Esophagus squamous epithelium (tissue), 5 donors: ENCODE measurements at regions not wholly inside any gene's neighbourhood (a gene's known extent, or its start where the extent isn't known, plus 50 kb on each side); places are given as distances from the start of the nearest gene placed in this dataset.
"Not testable (repeated sequence)": the region's sequence is repeated elsewhere in the genome, so short reads cannot be mapped to it uniquely, and the experiment has no call there.

ENCODE experiments used
- DNase-seq: peaks from one replicate; lab custom pipeline; 2025; lab: John Stamatoyannopoulos, UW
- H3K27ac ChIP-seq, 4 donors: fragments of 200-600 bp; sonication (generic); one replicate each; pipeline ENCODE4 v1.5.1; 2016 to 2019; ENCODE audit warnings: mild to moderate bottlenecking in 1 of 4
- H3K27me3 ChIP-seq, 4 donors: fragments of 200-600 bp; sonication (generic); 1 replicate in 3 of 4; 2 replicates in 1 of 4; pipeline versions ENCODE4 v1.5.1 to v1.6.0; 2017 to 2021; ENCODE audit warnings: antibody characterized with exemption in 1 of 4
- H3K36me3 ChIP-seq, 3 donors: fragments of 200-600 bp; sonication (generic); one replicate each; pipeline ENCODE4 v1.5.1; 2016 to 2019
- H3K4me1 ChIP-seq, 3 donors: fragments of 200-600 bp; sonication (generic); one replicate each; pipeline ENCODE4 v1.5.1; 2017 to 2019
- H3K4me3 ChIP-seq, 4 donors: fragments of 200-600 bp; sonication (generic); 1 replicate in 3 of 4; 2 replicates in 1 of 4; pipeline ENCODE4 v1.5.1; 2016 to 2019; ENCODE audit warnings: mild to moderate bottlenecking in 2 of 4, moderate library complexity in 1 of 4
- H3K9me3 ChIP-seq, 3 donors: fragments of 200-600 bp; sonication (generic); one replicate each; pipeline ENCODE4 v1.5.1; 2016 to 2019
- CTCF ChIP-seq, 6 experiments: fragments of 450-650 bp in 4 of 6; fragments of 200-600 bp in 2 of 6; sonication (generic) in 2 of 6; IDR thresholded peaks; one replicate each; pipeline ENCODE4 v1.5.1; 2016 to 2019; ENCODE audit warnings: antibody characterized with exemption in 6 of 6, mild to moderate bottlenecking in 4 of 6, moderate library complexity in 4 of 6
- POLR2A ChIP-seq, 4 donors: fragments of 450-650 bp; IDR thresholded peaks; one replicate each; pipeline ENCODE4 v1.6.1; 2017; ENCODE audit warnings: antibody characterized with exemption in 4 of 4, mild to moderate bottlenecking in 4 of 4, moderate library complexity in 3 of 4
- WGBS, 2 donors: methylation state at CpG; one replicate each; pipeline ENCODE4 v1.1.5; 2018; 5-methylcytosine and 5-hydroxymethylcytosine counted together
- intact Hi-C: fragments of 100-400 bp; cut with DNase I; formaldehyde crosslinking; loops from one replicate; pipeline ENCODE4 v1.15.0; 2022
- donor health status: DM: yes; HTN: yes; CAD: no.

DNA sequence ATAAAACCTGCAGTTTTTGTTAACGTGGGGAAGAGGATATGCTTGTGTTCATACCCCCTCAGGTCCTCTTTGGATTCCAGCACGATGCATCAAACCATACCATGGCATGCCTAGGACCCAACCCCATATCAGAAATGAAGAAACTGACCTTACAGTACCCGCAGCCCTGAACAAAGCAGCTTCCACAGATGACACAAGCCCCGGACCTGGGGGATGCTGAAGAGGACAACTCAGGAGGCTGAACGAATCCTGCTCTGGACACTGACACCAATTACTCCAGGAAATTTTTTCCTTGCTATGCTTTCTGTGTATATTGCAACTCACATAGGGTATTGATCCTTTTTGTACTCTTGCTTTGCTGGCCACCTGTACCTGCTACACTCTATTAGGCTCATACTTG, 129.6 kb downstream of the ZNF675 start:
- no peak for TF ChIP-seq CTCF (IDR thresholded peaks at IDR 0.05)
- TF ChIP-seq POLR2A (IDR thresholded peaks at IDR 0.05) = no peak
- Histone ChIP-seq H3K9me3 (no peaks in the 10 kb centered on the region), H3K36me3 (no peaks in the 10 kb centered on the region), H3K27me3 (no peaks in the 10 kb centered on the region), H3K27ac (no peak overlapping the region), H3K4me1 (no peaks in the 10 kb centered on the region), H3K4me3 (no peak overlapping the region)
- WGBS, 2 donors = 60 to 62% methylated on average over 5 of the region's 5 CpGs
- intact Hi-C loops = no loop called here
- DNase-seq = no peak

- Histone ChIP-seq H3K4me1 (no peaks in the 10 kb centered on the region), H3K27me3 (no peaks in the 10 kb centered on the region), H3K4me3 (no peak overlapping the region), H3K27ac (no peak overlapping the region), H3K36me3 (no peaks in the 10 kb centered on the region), H3K9me3 (no peaks in the 10 kb centered on the region)
- TF ChIP-seq CTCF (IDR thresholded peaks at IDR 0.05) = no peak
- TF ChIP-seq POLR2A (IDR thresholded peaks at IDR 0.05) = no peak
- intact Hi-C loops = no loop called here
- no peak for DNase-seq
- 14 to 22% methylated on average over 1 of the region's 1 CpG for WGBS, 2 donors
Observed at GRCh38 chr19:23554548-23554947, 132.5 kb downstream of the ZNF675 start.

DNA sequence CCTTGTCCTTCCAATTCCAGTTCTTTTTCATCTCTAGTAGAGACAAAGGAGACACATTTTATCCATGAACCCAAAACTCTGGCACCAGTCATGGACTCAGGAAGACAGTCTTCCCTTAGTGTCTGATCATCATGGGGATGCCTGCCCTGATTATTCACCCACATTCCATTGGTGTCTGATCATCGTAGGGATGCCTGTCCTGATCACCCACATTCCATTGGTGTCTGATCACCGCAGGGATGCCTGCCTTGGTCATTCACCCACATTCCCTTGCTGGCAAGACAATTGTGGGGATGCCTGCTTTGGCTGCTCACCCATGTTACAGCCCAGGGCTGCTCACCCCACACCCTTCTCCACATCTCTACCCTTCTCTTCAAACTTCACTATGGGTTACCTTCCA, 136.9 kb downstream of the ZNF675 start:
- H3K27me3 ChIP-seq, H3K36me3 ChIP-seq, H3K4me3 ChIP-seq, DNase-seq, H3K9me3 ChIP-seq, intact Hi-C loops, H3K4me1 ChIP-seq: not testable (repeated sequence)
- H3K27ac ChIP-seq = peak overlapping the region in 1 of 4 donors; percentile 50
- 48 to 56% methylated on average over 2 of the region's 2 CpGs for WGBS, 2 donors

DNA sequence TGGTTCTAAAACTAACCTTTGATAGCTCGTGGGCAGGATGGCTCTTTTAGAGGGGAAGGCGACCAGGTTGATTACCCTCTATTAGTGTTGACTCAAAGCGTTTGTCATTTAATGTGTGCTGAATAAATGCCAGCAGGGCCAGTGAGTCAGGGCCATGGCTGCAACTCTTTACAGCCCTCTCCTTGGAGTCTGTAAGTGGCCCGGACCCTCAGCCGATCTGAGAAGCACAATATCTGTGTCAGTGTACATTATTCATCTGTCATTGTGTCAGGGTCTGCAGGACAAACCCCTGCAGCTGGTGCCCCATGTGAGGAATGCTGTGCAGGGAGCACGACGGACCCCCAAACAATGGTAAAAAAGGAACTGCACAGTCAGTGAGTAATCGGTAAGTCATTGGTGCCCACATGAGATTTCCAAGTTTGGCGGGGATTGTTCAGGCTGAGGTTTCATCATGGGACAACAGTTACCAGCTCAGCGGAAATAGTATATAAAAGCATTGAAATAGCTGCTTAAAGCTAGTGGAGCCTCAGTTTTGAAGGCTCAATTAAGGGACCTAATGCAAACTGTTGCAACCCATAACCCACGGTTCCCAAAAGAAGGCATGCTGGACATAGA, 139.1 kb downstream of the ZNF675 start:
- no peak for DNase-seq
- intact Hi-C loops = no loop called here

GRCh38 chr19:23547156-23547555, 139.9 kb downstream of the ZNF675 start:
- 73 to 78% methylated on average over 3 of the region's 3 CpGs for WGBS, 2 donors
- Histone ChIP-seq H3K27me3 (no peaks in the 10 kb centered on the region), H3K9me3 (peaks cover 0 to 10% (median 0%) of the 10 kb centered on the region in 3 donors), H3K27ac (no peak overlapping the region), H3K4me3 (no peak overlapping the region), H3K4me1 (peaks cover 0 to 6% (median 4%) of the 10 kb centered on the region in 3 donors), H3K36me3 (no peaks in the 10 kb centered on the region)
- no peak for DNase-seq
- intact Hi-C loops = no loop called here
- no peak for TF ChIP-seq POLR2A (IDR thresholded peaks at IDR 0.05)
- no peak for TF ChIP-seq CTCF (IDR thresholded peaks at IDR 0.05)

More for the DNA sequence above, 139.1 kb downstream of the ZNF675 start:
- TF ChIP-seq POLR2A (IDR thresholded peaks at IDR 0.05) (no peak), CTCF (IDR thresholded peaks at IDR 0.05) (no peak)
- Histone ChIP-seq H3K27ac (no peak overlapping the region), H3K27me3 (no peaks in the 10 kb centered on the region), H3K36me3 (no peaks in the 10 kb centered on the region), H3K4me3 (no peak overlapping the region), H3K4me1 (peaks cover 0 to 6% (median 4%) of the 10 kb centered on the region in 3 donors), H3K9me3 (peaks cover 0 to 4% (median 0%) of the 10 kb centered on the region in 3 donors)
- WGBS, 2 donors = 72 to 77% methylated on average over 9 of the region's 11 CpGs
